NCI-H460 (cell line): ENCODE measurements at regions not wholly inside any gene's neighbourhood (a gene's known extent, or its start where the extent isn't known, plus 50 kb on each side); places are given as distances from the start of the nearest gene placed in this dataset.
A peak's percentile ranks its signal among the peaks of the same experiment; 100 is the strongest.
"Not testable (repeated sequence)": the region's sequence is repeated elsewhere in the genome, so short reads cannot be mapped to it uniquely, and the experiment has no call there.

Experiments used
- DNase-seq: peaks from one replicate; pipeline ENCODE4 v3.0.0-alpha.2; 2016; ENCODE audit warnings: low read depth; ENCODE audit errors: extremely low read depth

- not testable (repeated sequence) for DNase-seq
Observed at GRCh38 chr1:95167503-95167902, 50.3 kb downstream of the TLCD4 start.

GRCh38 chr1:95168028-95168427 is 50.9 kb downstream of the TLCD4 start:
- no peak for DNase-seq

GRCh38 chr1:95168761-95169351 is 51.7 kb downstream of the TLCD4 start:
- no peak for DNase-seq

- peak; percentile 30 for DNase-seq
Observed at GRCh38 chr1:95169548-95169947, 52.4 kb downstream of the TLCD4 start.

- no peak for DNase-seq
Observed at GRCh38 chr1:95171270-95172245, 54.4 kb downstream of the TLCD4 start.

- no peak for DNase-seq
Observed at GRCh38 chr1:95176861-95177260, 57.1 kb upstream of the RWDD3 start.

GRCh38 chr1:95179205-95179986 is 54.6 kb upstream of the RWDD3 start:
- DNase-seq = no peak

- no peak for DNase-seq
Observed at GRCh38 chr1:95180371-95180770, 53.6 kb upstream of the RWDD3 start.

- no peak for DNase-seq
Observed at GRCh38 chr1:95181096-95181495, 52.9 kb upstream of the RWDD3 start.

- DNase-seq = no peak
Observed at GRCh38 chr1:95183952-95184351, 50.1 kb upstream of the RWDD3 start.
